GM18508 (cell line): ENCODE measurements at regions not wholly inside any gene's neighbourhood (a gene's known extent, or its start where the extent isn't known, plus 50 kb on each side); places are given as distances from the start of the nearest gene placed in this dataset.

Experiments used
- ATAC-seq: cut with Tn5 transposase; IDR thresholded peaks from one replicate; pipeline ENCODE4 v1.9.1; 2021; ENCODE audit warnings: moderate number of reproducible peaks; ENCODE audit not compliant: insufficient read depth, unreplicated experiment

DNA sequence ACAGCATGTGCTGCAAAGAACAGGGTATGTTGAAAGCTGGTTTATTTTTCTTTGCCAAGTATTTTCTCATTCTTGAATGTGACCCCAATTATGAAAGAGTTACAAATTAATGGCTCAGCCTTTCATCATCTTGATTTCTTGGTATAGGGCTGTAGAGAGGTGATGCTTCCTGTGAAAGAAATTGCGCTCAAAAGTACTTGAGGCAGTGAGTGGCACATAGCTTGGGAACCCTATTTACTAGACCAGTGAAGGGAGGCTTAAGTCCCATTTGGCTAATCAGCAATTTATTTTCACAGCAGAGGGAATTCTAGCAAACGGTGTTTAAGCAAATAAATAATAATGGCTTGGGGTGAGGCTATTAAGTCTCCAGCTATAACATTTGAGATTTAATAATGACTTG lies 153.9 kb upstream of the MIS18BP1 start:
- ATAC-seq: no peak

DNA sequence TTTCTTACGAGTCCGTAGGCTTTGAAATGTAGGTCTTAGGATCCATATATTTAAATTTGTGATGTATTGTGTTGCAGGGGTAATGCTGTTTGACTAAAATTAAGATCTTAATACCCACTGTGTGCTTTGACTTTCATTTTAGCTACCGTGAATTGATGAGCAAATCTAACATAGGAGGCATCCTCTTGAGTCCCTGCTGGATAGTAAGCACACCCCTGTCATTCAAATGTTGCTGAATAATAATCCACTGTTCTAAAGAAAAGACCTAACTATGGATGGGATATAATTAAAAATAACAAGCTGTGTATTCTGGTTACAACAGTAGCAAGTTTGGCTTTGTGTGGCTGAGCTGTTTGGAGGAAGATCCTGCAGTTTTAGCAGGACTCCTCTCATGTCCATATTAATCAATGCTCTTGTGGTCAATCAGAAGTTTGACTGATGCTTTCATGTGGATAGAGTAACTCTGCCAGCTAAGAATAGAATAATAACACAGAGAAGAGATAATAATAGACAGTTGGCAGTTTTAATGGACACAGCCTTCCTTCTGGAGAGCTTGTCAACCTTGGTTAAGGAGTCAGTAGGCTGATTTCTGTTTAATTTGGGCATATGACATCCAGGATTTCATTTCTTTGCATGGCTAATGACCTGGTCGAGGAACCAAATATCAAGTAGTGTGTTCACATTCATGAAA lies 148.1 kb upstream of the MIS18BP1 start:
- ATAC-seq: no peak

DNA sequence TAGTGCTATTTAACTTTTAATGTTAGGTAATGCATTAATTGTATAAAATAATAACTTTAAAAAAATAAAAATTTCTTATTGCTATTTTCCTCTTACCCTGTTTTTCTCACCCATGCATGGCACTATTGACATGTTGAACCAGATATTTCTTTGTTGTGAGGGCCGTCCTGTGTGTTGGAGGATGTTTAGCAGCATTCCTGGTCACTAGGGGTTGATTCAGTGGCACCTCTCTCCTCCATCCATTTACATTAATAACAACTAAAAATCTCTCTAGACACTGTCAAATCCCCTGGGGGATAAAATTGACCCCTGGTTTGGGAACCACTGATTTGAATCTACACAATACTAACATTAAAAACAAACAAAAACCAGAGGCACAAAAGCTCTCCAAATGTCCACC lies 147.5 kb upstream of the MIS18BP1 start:
- ATAC-seq: no peak

DNA sequence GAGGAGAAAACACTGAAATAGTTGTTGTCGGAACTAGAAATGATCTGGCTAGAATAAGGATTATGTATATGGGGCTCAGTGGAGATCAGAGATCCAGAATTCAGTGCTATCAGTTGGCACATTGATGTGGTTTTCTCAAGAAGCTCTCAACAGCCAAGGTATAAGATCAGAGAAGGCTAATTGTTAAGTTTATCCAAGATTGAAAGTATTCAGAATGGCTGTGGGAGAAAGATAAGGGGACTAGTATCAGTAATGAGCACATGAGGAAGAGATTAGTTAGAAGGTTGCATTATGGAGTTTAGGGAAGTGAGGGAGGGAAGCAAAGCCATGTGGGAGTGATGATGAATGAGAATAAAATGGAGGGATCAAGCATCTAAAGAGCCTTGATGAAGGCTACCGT lies 128.1 kb upstream of the MIS18BP1 start:
- ATAC-seq: no peak

DNA sequence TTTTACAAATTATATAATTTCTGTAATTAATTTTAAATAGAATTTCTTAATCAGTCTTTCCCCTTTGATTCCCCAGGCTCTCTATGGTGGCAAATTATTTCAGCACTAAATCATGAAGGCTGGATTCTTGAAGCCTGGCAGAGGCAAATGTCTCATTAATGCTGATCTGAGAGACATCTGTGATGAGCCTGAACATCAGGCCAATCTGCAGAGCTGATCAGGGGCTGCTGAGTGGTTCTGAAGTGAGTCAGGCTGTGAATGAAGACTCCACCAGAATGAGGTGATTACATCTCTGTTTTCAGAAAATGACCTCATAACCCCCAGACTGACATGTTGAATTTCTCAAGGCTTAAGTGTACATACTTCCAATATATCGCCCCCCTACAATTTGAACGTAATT lies 124.2 kb upstream of the MIS18BP1 start:
- ATAC-seq: no peak

GRCh38 chr14:45373877-45374276 lies 120.9 kb upstream of the MIS18BP1 start:
- no peak for ATAC-seq

- ATAC-seq: no peak
Observed at GRCh38 chr14:45364565-45365156, 111.7 kb upstream of the MIS18BP1 start.

- ATAC-seq: no peak
Observed at GRCh38 chr14:45362505-45362904, 109.5 kb upstream of the MIS18BP1 start.

GRCh38 chr14:45361727-45362126 lies 108.7 kb upstream of the MIS18BP1 start:
- no peak for ATAC-seq

DNA sequence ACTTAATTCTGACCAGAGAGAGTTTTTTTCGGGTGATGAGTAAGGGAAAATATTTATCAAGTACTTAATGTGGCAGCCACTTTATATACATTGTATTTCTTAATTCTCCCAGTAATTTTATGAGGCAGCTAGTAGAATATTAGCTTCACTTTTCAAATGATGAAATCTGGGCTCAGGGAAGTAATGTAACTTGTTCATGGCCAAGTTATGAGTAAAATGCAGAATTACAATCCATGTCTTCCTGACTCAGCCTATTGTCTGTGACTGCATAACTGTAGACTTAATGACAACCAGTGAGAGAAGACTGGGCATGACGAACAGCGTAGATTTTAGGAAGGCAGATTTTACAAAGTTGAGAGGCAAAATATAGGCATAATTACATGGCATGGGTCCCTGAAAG lies 106.7 kb upstream of the MIS18BP1 start:
- no peak for ATAC-seq

DNA sequence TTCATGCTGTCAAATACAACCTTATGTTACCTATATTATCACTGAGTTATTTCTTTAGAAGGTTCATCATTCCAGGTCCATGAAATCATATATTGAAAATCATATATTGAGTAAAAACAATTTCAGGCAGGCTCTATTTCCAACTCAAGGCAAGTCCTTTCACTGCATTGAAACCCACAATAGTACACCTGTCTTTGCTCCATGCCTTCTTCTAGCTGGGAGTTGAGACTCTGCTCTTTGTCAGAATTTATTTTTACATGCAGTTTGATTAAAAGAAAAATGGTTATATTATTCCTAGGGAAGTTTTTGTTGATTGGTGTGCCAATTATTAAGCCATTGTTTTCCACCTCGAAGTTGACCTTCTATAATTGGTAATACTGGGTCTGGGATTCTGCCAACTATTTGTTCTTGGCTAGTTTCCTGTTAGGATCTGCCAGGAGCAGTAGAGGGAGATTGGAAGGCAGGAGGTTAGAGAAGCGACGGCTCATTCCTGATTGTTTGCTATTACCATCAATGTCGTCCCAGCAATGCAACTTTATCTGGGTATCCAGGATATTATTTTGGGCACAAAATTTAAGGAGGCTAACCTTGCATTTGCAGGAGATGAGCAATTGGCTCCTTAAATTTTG lies 79.5 kb upstream of the MIS18BP1 start:
- no peak for ATAC-seq

GRCh38 chr14:45308745-45309397 lies 55.9 kb upstream of the MIS18BP1 start:
- no peak for ATAC-seq
